T-helper 2 cell treated with Interferon-gamma antibody and Interleukin-4, amounts not matched to agents 5 μg/mL and 100 μg/mL, for 36 hours (primary cell): ENCODE measurements at regions not wholly inside any gene's neighbourhood (a gene's known extent, or its start where the extent isn't known, plus 50 kb on each side); places are given as distances from the start of the nearest gene placed in this dataset.

Experiments
- DNase-seq: peaks from one replicate; pipeline ENCODE4 v3.0.0; 2021; ENCODE audit warnings: low spot score
- H3K27ac Mint-ChIP-seq: one replicate; pipeline ENCODE4 v1.8.0; 2021; ENCODE audit warnings: mild to moderate bottlenecking, mixed read lengths
- H3K27me3 Mint-ChIP-seq: one replicate; pipeline ENCODE4 v1.8.0; 2021; ENCODE audit warnings: low read depth, mixed read lengths
- H3K36me3 Mint-ChIP-seq: one replicate; pipeline ENCODE4 v1.8.0; 2021; ENCODE audit warnings: low read depth, mixed read lengths
- H3K4me1 Mint-ChIP-seq: one replicate; pipeline ENCODE4 v1.8.0; 2021; ENCODE audit warnings: low read depth, mixed read lengths
- H3K4me3 Mint-ChIP-seq: one replicate; pipeline ENCODE4 v1.8.0; 2022; ENCODE audit warnings: mild to moderate bottlenecking, moderate library complexity, mixed read lengths
- H3K9me3 Mint-ChIP-seq: one replicate; pipeline ENCODE4 v1.8.0; 2021; ENCODE audit warnings: mixed read lengths

- DNase-seq = no peak
- no peak overlapping the region for H3K4me3 Mint-ChIP-seq
- peaks cover 7% of the 10 kb centered on the region for H3K4me1 Mint-ChIP-seq
- H3K27ac Mint-ChIP-seq = no peak overlapping the region
- peaks cover 38% of the 10 kb centered on the region for H3K27me3 Mint-ChIP-seq
- H3K36me3 Mint-ChIP-seq = no peaks in the 10 kb centered on the region
- no peaks in the 10 kb centered on the region for H3K9me3 Mint-ChIP-seq
These were observed 84.8 kb downstream of the ING1 start for GRCh38 chr13:110798081-110798994.

- peaks cover 39% of the 10 kb centered on the region for H3K27me3 Mint-ChIP-seq
- no peak for DNase-seq
- H3K27ac Mint-ChIP-seq = no peak overlapping the region
- no peaks in the 10 kb centered on the region for H3K36me3 Mint-ChIP-seq
- H3K4me3 Mint-ChIP-seq = peak overlapping the region; percentile 44
- H3K9me3 Mint-ChIP-seq = no peaks in the 10 kb centered on the region
- H3K4me1 Mint-ChIP-seq = peaks cover 7% of the 10 kb centered on the region
These were observed 86.0 kb downstream of the ING1 start for GRCh38 chr13:110799246-110800236.

GRCh38 chr13:110801044-110801443 lies 87.5 kb downstream of the ING1 start:
- H3K4me1 Mint-ChIP-seq = peaks cover 7% of the 10 kb centered on the region
- no peaks in the 10 kb centered on the region for H3K36me3 Mint-ChIP-seq
- no peak for DNase-seq
- peaks cover 46% of the 10 kb centered on the region for H3K27me3 Mint-ChIP-seq
- no peak overlapping the region for H3K27ac Mint-ChIP-seq
- no peaks in the 10 kb centered on the region for H3K9me3 Mint-ChIP-seq
- H3K4me3 Mint-ChIP-seq = no peak overlapping the region

- DNase-seq = no peak
- no peaks in the 10 kb centered on the region for H3K36me3 Mint-ChIP-seq
- H3K27me3 Mint-ChIP-seq = peaks cover 44% of the 10 kb centered on the region
- no peak overlapping the region for H3K4me3 Mint-ChIP-seq
- no peaks in the 10 kb centered on the region for H3K9me3 Mint-ChIP-seq
- no peak overlapping the region for H3K27ac Mint-ChIP-seq
- peaks cover 7% of the 10 kb centered on the region for H3K4me1 Mint-ChIP-seq
These were observed 88.8 kb downstream of the ING1 start for GRCh38 chr13:110802260-110802659.

GRCh38 chr13:110806636-110807035 lies 93.1 kb downstream of the ING1 start:
- DNase-seq = no peak
- no peak overlapping the region for H3K4me3 Mint-ChIP-seq
- H3K4me1 Mint-ChIP-seq = no peaks in the 10 kb centered on the region
- H3K27ac Mint-ChIP-seq = no peak overlapping the region
- H3K9me3 Mint-ChIP-seq = no peaks in the 10 kb centered on the region
- H3K27me3 Mint-ChIP-seq = peaks cover 41% of the 10 kb centered on the region
- no peaks in the 10 kb centered on the region for H3K36me3 Mint-ChIP-seq

- Mint-ChIP-seq H3K4me3 (no peak overlapping the region), H3K4me1 (no peaks in the 10 kb centered on the region), H3K27ac (no peak overlapping the region), H3K9me3 (no peaks in the 10 kb centered on the region), H3K27me3 (peaks cover 45% of the 10 kb centered on the region), H3K36me3 (no peaks in the 10 kb centered on the region)
- DNase-seq = no peak
These were observed 94.0 kb downstream of the ING1 start for GRCh38 chr13:110807546-110807945.

- Mint-ChIP-seq H3K4me3 (no peak overlapping the region), H3K4me1 (no peaks in the 10 kb centered on the region), H3K27ac (no peak overlapping the region), H3K9me3 (no peaks in the 10 kb centered on the region), H3K36me3 (no peaks in the 10 kb centered on the region), H3K27me3 (peaks cover 47% of the 10 kb centered on the region)
- no peak for DNase-seq
These were observed 94.6 kb downstream of the ING1 start for GRCh38 chr13:110808138-110808537.

GRCh38 chr13:110809871-110810486 lies 96.5 kb downstream of the ING1 start:
- Mint-ChIP-seq H3K9me3 (no peaks in the 10 kb centered on the region), H3K36me3 (no peaks in the 10 kb centered on the region), H3K4me1 (no peaks in the 10 kb centered on the region), H3K4me3 (no peak overlapping the region), H3K27me3 (peaks cover 48% of the 10 kb centered on the region), H3K27ac (no peak overlapping the region)
- no peak for DNase-seq

GRCh38 chr13:110811008-110811720 lies 97.7 kb downstream of the ING1 start:
- Mint-ChIP-seq H3K9me3 (no peaks in the 10 kb centered on the region), H3K36me3 (no peaks in the 10 kb centered on the region), H3K4me1 (no peaks in the 10 kb centered on the region), H3K27ac (no peak overlapping the region), H3K4me3 (no peak overlapping the region), H3K27me3 (peaks cover 41% of the 10 kb centered on the region)
- no peak for DNase-seq

- Mint-ChIP-seq H3K36me3 (no peaks in the 10 kb centered on the region), H3K4me3 (no peak overlapping the region), H3K9me3 (no peaks in the 10 kb centered on the region), H3K4me1 (no peaks in the 10 kb centered on the region), H3K27ac (no peak overlapping the region), H3K27me3 (peaks cover 41% of the 10 kb centered on the region)
- no peak for DNase-seq
These were observed 98.2 kb downstream of the ING1 start for GRCh38 chr13:110811771-110812120.

GRCh38 chr13:110812121-110812868 lies 98.8 kb downstream of the ING1 start:
- Mint-ChIP-seq H3K9me3 (no peaks in the 10 kb centered on the region), H3K4me1 (no peaks in the 10 kb centered on the region), H3K4me3 (peak overlapping the region; percentile 24), H3K27me3 (peaks cover 41% of the 10 kb centered on the region), H3K27ac (no peak overlapping the region), H3K36me3 (no peaks in the 10 kb centered on the region)
- DNase-seq = no peak

- Mint-ChIP-seq H3K9me3 (no peaks in the 10 kb centered on the region), H3K4me1 (no peaks in the 10 kb centered on the region), H3K36me3 (no peaks in the 10 kb centered on the region), H3K4me3 (no peak overlapping the region), H3K27ac (no peak overlapping the region), H3K27me3 (peaks cover 39% of the 10 kb centered on the region)
- no peak for DNase-seq
These were observed 99.6 kb downstream of the ING1 start for GRCh38 chr13:110812869-110813645.
